Epidermal melanocyte (primary cell): ENCODE measurements at regions not wholly inside any gene's neighbourhood (a gene's known extent, or its start where the extent isn't known, plus 50 kb on each side); places are given as distances from the start of the nearest gene placed in this dataset.

Experiments
- DNase-seq: peaks from one replicate; pipeline ENCODE4 v3.0.0; 2011; ENCODE audit warnings: low spot score; ENCODE audit not compliant: insufficient read length

DNA sequence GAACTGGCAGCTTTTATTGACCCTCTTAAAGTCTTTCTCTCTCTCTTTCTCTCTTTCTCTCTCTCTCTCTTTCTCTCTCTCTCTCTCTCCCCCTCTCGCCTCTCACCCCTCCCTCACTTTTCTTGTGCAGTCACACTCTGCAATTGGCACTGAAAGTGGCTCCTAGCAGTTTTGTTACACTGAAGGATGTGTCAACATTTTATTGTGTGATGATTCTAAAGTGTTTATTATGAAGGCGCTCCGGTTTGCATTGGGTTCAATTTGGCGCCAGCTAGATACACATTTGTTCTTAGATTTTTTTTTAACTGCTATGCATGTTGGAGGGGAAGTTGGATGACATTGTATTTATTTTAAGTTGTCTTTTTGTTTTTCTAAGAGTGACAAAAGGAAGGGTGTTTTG lies 64.0 kb upstream of the CHRM3 start:
- no peak for DNase-seq

DNA sequence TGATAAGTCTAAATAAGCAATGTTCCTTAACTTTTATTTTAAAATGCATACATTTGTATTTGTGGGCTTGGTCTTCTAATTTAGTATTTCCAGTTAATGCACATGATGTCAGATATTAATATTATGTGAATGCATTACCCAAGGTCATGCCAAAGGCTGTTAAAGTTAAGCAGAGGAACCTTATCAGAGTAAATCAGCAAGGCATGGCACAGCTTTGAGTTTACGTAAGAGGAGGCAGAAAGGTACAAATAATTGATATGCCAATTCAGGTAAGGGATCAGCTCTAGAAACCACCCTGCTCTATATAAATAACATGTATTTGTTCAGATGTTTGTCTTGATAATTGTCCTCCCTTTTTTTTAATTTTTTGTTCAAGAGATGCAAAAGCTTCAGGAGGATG lies 64.5 kb upstream of the CHRM3 start:
- DNase-seq = no peak

GRCh38 chr1:239317948-239318347 lies 68.4 kb upstream of the CHRM3 start:
- no peak for DNase-seq

DNA sequence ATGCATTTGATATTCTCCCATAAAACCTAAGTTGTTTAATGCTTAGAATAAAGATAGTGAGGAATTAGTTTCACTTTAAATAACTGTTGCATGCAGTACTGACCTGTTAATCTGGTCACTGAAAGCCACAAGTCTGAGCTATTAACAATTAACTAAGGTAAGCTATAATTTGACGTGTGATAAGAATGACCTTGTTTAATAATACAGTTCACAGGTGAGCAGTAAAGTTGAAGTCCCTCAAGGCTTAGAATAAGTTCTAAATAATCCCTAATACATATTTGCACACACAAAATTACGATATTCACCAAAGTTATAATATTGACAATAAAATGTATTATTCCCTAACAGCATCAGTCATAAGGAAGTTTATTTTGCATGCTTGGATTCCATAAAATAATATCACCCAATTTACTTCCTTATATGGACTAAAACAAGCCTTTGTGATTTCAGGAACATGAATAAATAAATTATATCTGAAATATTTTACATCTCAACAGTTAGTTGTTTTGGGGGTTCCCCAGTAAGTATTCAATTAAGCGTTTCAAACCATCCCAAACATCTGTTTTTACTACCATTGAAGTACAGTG lies 70.6 kb upstream of the CHRM3 start:
- DNase-seq = no peak

GRCh38 chr1:239311331-239311730 lies 75.0 kb upstream of the CHRM3 start:
- no peak for DNase-seq

- no peak for DNase-seq
Observed at GRCh38 chr1:239308701-239309333, 77.6 kb upstream of the CHRM3 start.

- DNase-seq = no peak
Observed at GRCh38 chr1:239307886-239308285, 78.5 kb upstream of the CHRM3 start.

- no peak for DNase-seq
Observed at GRCh38 chr1:239306426-239306825, 79.9 kb upstream of the CHRM3 start.

DNA sequence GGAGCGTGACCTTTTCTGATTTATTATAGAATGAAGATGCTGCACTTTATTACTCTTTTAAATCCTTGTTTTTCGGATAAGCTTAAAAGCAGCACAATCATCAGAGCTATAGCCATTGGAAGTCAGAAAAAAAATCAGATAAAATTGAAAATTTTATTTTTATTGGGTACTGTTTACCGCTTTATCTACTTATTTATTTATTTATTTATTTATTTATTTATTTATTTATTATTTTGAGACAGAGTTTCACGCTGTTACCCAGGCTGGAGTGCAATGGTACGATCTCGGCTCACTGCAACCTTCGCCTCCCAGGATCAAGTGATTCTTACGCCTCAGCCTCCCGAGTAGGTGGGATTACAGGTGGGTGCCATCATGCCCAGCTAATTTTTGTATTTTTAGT lies 83.1 kb upstream of the CHRM3 start:
- no peak for DNase-seq

- DNase-seq = no peak
Observed at GRCh38 chr1:239302696-239303095, 83.7 kb upstream of the CHRM3 start.

GRCh38 chr1:239301251-239301650 lies 85.1 kb upstream of the CHRM3 start:
- DNase-seq = no peak

DNA sequence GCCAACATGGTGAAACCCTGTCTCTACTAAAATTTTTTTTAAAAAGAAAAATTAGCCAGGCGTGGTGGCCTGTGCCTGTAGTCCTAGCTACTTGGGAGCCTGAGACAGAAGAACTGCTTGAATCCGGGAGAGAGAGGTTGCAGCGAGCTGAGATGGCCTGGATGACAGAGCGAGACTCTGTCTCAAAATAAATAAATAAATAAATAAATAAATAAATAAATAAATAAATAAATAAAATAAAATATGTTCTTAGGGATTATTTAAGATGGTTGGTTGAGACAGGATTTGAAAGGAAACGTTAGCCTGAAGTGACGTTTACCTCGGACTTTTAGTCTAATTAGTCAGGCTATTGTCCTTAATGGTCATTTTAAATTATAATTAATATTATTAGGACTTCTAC lies 88.5 kb upstream of the CHRM3 start:
- DNase-seq = no peak

DNA sequence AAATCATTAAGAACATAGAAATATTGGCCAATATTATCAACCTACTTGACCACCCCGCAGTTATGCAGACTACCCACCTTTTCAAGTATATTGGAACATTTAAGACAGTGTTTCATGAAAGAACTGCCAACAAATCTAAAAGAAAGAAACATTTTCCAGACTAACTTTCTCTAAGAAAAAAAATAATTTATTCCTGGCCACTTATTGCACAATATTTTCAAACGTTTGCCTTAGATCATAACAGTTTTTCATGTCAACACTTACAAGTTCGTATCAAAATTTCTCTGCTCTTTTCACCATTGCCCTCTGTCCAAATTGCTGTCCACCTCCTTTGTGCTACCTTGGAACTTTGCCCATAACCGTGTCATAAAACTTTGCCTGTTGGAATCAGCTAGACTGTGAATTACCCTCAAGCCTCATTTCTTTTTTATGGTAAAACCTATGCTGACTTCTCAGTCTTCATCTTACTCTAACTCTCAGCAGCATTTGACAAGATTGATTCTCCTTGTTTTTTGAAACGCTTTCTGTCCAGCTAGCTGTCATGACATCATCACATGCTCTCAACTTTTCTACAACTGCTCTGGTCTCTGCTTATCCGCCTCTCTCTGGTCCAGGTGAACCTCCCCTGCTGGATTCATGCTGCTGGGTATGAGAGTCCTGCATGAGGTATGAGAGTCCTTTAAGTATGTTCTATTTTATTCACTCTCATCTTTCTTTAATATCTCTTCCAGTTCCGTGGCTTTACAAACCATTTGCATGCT lies 92.8 kb upstream of the CHRM3 start:
- DNase-seq = no peak

GRCh38 chr1:239288820-239289554 lies 97.4 kb upstream of the CHRM3 start:
- no peak for DNase-seq

DNA sequence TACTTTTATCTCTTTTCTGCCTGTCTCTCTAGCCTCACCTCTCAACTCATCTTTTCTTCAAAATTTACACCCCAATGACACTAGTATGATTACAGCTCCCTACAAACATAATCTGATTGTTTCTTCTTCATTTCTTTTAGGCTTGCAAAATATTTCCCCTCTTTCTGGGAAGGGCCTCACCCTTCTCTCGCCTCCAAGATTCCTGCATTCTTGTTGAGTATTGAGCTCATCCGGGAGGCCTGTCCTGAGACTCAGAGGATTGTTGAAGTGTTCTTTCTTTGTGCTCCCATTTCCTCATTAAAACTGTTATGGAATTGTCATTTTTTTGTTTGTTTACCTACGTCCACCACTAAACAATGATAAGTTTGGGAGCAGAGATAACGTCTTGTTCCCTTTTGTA lies 99.1 kb upstream of the CHRM3 start:
- no peak for DNase-seq

GRCh38 chr1:239283216-239283615 lies 103.2 kb upstream of the CHRM3 start:
- DNase-seq = no peak

- DNase-seq = no peak
Observed at GRCh38 chr1:239282411-239282810, 104.0 kb upstream of the CHRM3 start.

DNA sequence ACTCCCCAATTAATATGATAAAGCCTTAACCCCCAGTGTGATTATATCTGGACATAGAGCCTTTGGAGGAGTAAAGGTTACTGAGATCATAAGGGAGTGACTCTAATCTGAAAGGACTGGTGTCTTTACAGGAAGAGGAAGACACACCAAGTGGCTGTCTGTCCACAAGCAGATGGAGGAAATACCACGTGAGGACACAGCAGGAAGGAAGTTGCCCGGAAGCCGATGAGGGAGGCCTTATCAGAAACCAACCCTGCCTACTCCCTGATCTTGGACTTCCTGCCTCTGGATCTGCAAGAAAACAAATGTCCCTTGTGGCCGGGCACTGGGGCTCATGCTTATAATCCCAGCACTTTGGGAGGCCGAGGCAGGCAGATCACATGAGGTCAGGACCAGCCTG lies 110.3 kb upstream of the CHRM3 start:
- no peak for DNase-seq

DNA sequence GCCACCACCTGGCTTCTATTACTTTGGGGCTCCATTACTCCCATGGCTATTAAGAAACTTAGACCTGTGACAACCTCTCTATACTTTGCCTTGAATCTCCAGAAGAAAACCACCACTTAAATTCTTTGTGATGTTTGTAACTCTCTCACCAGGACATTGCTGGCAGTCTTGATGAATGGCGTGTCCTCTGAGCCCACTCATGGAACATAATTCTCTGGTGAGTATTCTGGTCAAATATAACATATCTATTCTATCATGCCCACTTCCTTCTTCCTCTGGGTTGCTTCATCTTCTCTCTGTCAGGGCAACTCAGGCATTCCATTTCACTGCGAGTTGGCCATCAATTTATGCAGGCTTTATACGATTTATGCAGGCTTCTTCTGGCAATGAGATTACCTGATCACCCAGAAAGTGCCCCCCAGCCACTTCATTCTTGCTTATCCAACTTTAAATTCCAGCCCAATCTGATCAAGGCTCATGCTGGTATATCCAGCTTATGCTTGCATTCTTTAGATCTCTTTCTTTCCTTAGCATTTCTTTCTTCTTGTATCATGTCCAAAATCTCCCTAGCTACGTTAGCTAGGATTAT lies 112.0 kb upstream of the CHRM3 start:
- no peak for DNase-seq

DNA sequence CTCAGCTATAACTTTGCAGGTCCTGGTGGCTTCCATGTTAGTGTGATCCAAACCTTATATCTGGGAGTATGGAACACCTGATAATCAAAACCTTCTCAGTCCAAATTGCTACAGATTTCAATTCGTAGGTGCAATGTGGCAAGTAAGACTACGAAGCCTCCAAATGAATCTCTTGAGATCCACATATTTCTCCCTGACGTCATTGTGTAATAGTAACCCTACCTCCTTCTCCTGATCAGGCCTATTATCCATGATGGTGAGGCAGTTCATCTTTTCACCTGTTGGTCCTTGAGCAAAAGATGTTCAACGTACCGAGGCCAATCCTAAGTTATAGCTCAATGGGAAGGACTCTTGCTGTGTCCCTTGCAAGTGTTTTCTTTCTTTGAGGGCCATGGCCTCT lies 115.9 kb upstream of the CHRM3 start:
- DNase-seq = no peak

- no peak for DNase-seq
Observed at GRCh38 chr1:239269706-239270105, 116.7 kb upstream of the CHRM3 start.

DNA sequence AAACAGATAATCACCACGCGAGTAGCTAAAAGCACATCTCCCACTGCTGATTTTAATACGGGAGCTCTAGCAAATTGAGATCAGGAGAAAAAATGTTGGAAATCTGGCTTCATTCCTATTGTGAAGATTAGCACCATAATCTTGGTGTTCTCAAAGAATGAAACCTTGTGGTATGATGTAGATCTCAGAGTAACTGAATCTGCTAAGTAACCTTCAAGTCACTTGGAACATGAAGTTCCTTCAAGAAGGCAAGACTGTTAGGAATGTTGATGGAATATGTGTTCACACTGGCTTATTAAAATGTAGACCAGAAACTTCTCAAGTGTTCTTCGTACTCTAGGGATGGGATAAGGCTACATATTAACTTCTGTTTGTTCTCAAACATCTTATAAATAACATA lies 117.4 kb upstream of the CHRM3 start:
- no peak for DNase-seq
